SK-N-MC (cell line): ENCODE measurements at regions not wholly inside any gene's neighbourhood (a gene's known extent, or its start where the extent isn't known, plus 50 kb on each side); places are given as distances from the start of the nearest gene placed in this dataset.
"Not testable (repeated sequence)": the region's sequence is repeated elsewhere in the genome, so short reads cannot be mapped to it uniquely, and the experiment has no call there.

Experiments
- DNase-seq: peaks from one replicate; pipeline ENCODE4 v3.0.0-alpha.2; 2011; ENCODE audit warnings: low read depth, low spot score
- H3K27ac ChIP-seq: fragments of 200-600 bp; sonication (generic); 2 replicates; pipeline ENCODE4 v1.5.1; 2016; ENCODE audit warnings: mixed run types
- H3K36me3 ChIP-seq: fragments of 200-600 bp; sonication (generic); 2 replicates; pipeline ENCODE4 v1.6.1; 2017; ENCODE audit warnings: antibody characterized with exemption, low read length, mixed read lengths; ENCODE audit not compliant: insufficient read depth
- H3K4me3 ChIP-seq: fragments of 200-600 bp; sonication (generic); 2 replicates; pipeline ENCODE4 v1.5.1; 2016
- H3K9ac ChIP-seq: fragments of 200-600 bp; sonication (generic); 2 replicates; pipeline ENCODE4 v1.8.0; 2017; ENCODE audit warnings: mixed run types, mixed read lengths; ENCODE audit not compliant: insufficient read length
- H3K9me3 ChIP-seq: fragments of 200-600 bp; sonication (generic); 2 replicates; pipeline ENCODE4 v1.6.1; 2017; ENCODE audit warnings: low read depth, mild to moderate bottlenecking, antibody characterized with exemption, low read length, moderate library complexity, mixed read lengths
- EZH2 ChIP-seq: fragments of 200-600 bp; sonication (generic); IDR thresholded peaks from one replicate; pipeline ENCODE4 v1.6.1; 2017; ENCODE audit warnings: antibody characterized with exemption
- FOXP2 ChIP-seq: optimal IDR thresholded peaks from 2 replicates; pipeline ENCODE3; 2011; ENCODE audit warnings: mild to moderate bottlenecking, moderate library complexity; ENCODE audit not compliant: insufficient read depth; ENCODE audit errors: extremely low read length, control extremely low read depth
- POLR2AphosphoS5 ChIP-seq: IDR thresholded peaks from 2 replicates; pipeline ENCODE4 v1.6.1; 2012; ENCODE audit warnings: mild to moderate bottlenecking, low read depth, low read length, borderline replicate concordance

GRCh38 chr3:118533676-118534075 is 501.0 kb downstream of the IGSF11 start:
- Histone ChIP-seq H3K36me3 (no peaks in the 10 kb centered on the region), H3K4me3 (no peak overlapping the region), H3K9me3 (no peaks in the 10 kb centered on the region), H3K27ac (no peak overlapping the region), H3K9ac (no peak overlapping the region)
- TF ChIP-seq POLR2AphosphoS5 (no peak), FOXP2 (no peak), EZH2 (no peak)
- no peak for DNase-seq

GRCh38 chr3:118534519-118534918 is 500.1 kb downstream of the IGSF11 start:
- no peaks in the 10 kb centered on the region for H3K36me3 ChIP-seq
- H3K9ac ChIP-seq: no peak overlapping the region
- H3K27ac ChIP-seq: no peak overlapping the region
- TF ChIP-seq FOXP2 (no peak), EZH2 (no peak), POLR2AphosphoS5 (no peak)
- H3K4me3 ChIP-seq: no peak overlapping the region
- no peak for DNase-seq
- no peaks in the 10 kb centered on the region for H3K9me3 ChIP-seq

- no peak for DNase-seq
- no peaks in the 10 kb centered on the region for H3K9me3 ChIP-seq
- H3K27ac ChIP-seq: no peak overlapping the region
- no peak overlapping the region for H3K4me3 ChIP-seq
- no peak overlapping the region for H3K9ac ChIP-seq
- no peak for TF ChIP-seq EZH2
- no peak for TF ChIP-seq FOXP2
- TF ChIP-seq POLR2AphosphoS5: no peak
- no peaks in the 10 kb centered on the region for H3K36me3 ChIP-seq
Observed at GRCh38 chr3:118536764-118537163, 497.9 kb downstream of the IGSF11 start.

- TF ChIP-seq FOXP2: no peak
- no peak for TF ChIP-seq EZH2
- no peak for TF ChIP-seq POLR2AphosphoS5
- DNase-seq: no peak
- H3K27ac ChIP-seq: no peak overlapping the region
- no peaks in the 10 kb centered on the region for H3K9me3 ChIP-seq
- no peak overlapping the region for H3K9ac ChIP-seq
- no peak overlapping the region for H3K4me3 ChIP-seq
- no peaks in the 10 kb centered on the region for H3K36me3 ChIP-seq
Observed at GRCh38 chr3:118537454-118537853, 497.2 kb downstream of the IGSF11 start.

GRCh38 chr3:118538187-118538586 is 496.5 kb downstream of the IGSF11 start:
- Histone ChIP-seq H3K9me3 (no peaks in the 10 kb centered on the region), H3K4me3 (no peak overlapping the region), H3K27ac (no peak overlapping the region), H3K9ac (no peak overlapping the region), H3K36me3 (no peaks in the 10 kb centered on the region)
- DNase-seq: no peak
- no peak for TF ChIP-seq POLR2AphosphoS5
- no peak for TF ChIP-seq FOXP2
- no peak for TF ChIP-seq EZH2

GRCh38 chr3:118539820-118540447 is 494.7 kb downstream of the IGSF11 start:
- DNase-seq, H3K27ac ChIP-seq, H3K36me3 ChIP-seq, H3K9ac ChIP-seq, H3K4me3 ChIP-seq, H3K9me3 ChIP-seq: not testable (repeated sequence)

GRCh38 chr3:118540448-118540821 is 494.2 kb downstream of the IGSF11 start:
- not testable (repeated sequence) for H3K36me3 ChIP-seq, DNase-seq, H3K9ac ChIP-seq, H3K27ac ChIP-seq, H3K9me3 ChIP-seq, H3K4me3 ChIP-seq

- Histone ChIP-seq H3K9me3 (no peaks in the 10 kb centered on the region), H3K4me3 (no peak overlapping the region), H3K27ac (no peak overlapping the region), H3K36me3 (no peaks in the 10 kb centered on the region), H3K9ac (no peak overlapping the region)
- TF ChIP-seq POLR2AphosphoS5 (no peak), EZH2 (no peak)
- DNase-seq: no peak
Observed at GRCh38 chr3:118540826-118541225, 493.8 kb downstream of the IGSF11 start.

GRCh38 chr3:118541796-118542195 is 492.9 kb downstream of the IGSF11 start:
- TF ChIP-seq POLR2AphosphoS5: no peak
- TF ChIP-seq EZH2: no peak
- TF ChIP-seq FOXP2: no peak
- Histone ChIP-seq H3K36me3 (no peaks in the 10 kb centered on the region), H3K9me3 (no peaks in the 10 kb centered on the region), H3K4me3 (no peak overlapping the region), H3K9ac (no peak overlapping the region), H3K27ac (no peak overlapping the region)
- DNase-seq: no peak
